ENCODE measurements at regions not wholly inside any gene's neighbourhood (a gene's known extent, or its start where the extent isn't known, plus 50 kb on each side); places are given as distances from the start of the nearest gene placed in this dataset.
"Not testable (repeated sequence)": the region's sequence is repeated elsewhere in the genome, so short reads cannot be mapped to it uniquely, and the experiment has no call there.

DNA sequence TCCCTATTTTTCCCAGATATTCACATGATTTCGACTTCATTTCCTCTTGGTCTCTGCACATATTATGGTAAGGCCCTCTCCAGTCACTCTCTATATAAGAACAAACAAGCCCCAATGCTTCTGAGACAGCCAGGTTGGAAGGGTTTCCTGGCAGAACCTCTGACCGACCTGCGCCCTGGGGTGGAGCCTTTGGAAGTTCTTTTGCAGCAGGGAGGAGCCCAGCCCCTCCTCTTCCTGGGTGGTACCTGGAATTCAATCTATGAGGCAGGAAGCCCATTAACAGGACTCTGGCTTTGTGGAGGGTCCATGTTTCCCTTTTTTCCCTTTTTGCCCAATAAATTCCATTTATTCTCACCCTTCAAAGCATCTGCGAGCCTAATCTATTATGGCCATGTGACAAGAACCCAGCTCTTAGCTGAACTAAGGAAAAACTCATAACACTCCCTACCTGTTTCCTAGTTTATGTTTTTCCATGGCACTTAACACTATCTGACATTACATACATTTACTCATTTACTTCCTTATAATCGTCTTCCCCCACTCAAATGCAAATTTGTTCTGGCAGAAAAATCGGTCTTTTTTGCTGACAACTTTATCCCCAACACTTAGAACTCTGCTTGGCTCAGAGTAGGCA lies 92.5 kb upstream of the FRMD4A start:
- DNase-seq, result no peak

DNA sequence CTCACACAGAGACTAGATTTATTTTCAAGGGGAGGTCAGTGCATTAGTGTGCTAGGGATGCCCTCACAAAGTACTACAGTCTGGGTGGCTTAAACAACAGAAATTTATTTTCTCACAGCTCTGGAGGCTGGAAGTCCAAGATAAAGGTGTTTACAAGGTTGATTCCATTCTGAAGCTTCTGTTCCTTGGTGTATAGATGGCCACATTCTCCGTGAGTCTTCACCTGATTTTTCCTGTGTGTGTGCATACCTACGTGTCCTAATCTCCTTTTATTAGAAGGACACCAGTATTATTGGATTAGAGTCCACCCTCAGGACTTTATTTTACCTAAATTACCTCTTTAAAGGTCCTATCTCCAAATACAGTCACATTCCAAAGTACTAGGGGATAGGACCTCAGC lies 91.7 kb upstream of the FRMD4A start:
- DNase-seq, result no peak

DNA sequence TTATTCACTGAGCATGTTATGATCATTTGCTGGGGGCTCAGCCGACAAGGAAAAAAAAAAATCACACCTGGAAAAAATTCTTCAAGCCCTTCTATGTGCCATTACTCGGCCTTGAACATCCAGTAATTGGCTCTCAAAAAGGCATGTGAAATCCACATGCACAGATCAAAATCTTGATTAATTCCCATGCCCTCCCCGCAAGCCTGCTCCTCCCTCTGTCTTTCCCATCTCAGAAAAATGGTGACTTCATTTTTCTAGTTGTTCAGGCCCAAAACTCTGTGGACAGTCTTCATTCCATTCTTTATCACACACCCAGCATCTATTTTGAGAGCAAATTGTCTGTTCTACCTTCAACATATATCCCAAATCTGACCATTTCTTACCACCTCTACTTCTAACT lies 91.2 kb upstream of the FRMD4A start:
- no peak for DNase-seq

DNA sequence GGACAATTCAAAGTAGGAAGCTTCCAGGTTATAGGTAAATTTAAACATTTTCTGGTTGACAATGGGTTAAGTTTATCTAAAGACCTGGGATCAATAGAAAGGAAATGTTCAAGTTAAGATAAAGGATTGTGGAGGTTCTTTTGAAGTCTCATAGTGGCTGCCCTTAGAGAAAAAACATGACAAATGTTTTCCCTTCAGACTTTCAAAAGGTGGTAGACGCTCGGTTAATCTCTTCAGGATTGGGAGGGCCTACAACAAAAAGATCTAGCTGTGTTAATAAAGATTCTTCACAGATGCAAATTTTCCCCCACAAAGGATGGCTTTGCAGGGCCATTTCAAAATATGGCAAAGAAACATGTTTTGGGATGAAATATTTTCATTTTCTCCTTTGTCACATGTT lies 86.6 kb upstream of the FRMD4A start:
- not testable (repeated sequence) for DNase-seq

DNA sequence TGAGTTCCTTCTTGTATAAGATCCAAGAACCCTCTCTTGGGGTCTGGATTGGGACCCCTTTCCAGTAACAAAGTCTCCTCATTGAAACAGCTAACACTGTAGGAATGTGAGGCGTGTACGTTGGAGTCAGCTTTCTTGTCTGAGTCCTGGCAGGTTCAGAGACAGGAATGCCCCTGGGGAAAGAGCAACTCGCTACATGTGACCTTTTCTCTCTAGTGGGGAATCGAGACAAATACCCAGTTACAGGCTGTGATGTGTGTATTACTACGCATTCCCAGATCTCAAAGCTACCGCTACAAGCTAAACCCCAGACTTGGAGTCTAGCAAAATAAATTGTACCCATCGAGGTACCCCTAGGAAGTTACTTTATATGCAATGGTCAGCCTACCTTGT lies 85.6 kb upstream of the FRMD4A start:
- DNase-seq, result no peak

DNA sequence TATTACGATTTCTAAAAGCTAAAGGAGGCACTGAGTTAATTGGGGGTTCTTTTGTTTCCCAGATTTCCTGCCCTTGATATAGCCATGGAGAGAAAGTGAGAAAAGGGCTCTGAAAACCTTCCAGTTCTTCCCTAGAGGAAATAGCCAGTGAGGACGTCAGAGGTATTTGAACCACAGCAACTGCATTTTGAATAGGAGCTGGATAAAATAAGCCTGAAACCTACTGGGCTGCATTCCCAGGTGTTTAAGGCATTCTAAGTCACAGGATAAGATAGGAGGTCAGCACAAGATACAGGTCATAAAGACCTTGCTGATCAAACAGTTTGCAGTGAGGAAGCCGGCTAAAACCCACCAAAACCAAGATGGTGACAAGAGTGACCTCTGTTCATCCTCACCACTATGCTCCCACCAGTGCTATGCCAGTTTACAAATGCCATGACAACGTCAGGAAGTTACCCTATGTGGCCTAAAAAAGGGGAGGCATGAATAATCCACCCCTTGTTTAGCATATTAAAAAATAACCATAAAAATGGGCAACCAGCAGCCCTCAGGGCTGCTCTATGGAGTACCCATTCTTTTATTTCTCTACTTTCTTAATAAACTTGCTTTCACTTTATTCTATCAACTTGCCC lies 85.1 kb upstream of the FRMD4A start:
- no peak for DNase-seq

DNA sequence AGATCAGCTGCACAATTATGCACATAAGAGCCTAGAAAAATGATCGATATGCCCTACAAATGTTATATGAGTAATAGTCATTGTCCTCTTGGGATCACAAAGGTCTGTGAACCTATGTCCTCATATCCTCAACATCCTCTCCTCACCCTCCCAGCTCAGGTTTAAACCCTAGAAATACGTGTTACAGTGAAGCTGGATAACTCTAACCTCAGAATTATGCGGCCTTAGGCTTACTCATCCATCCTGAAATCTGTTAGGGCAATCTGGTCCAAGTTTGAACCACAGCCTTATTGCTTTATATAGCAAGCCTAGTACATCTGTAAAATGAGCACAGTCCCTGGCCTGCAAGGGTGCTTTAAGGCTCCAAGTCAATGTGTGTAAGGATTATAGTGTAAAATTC lies 84.2 kb upstream of the FRMD4A start:
- DNase-seq, result no peak

DNA sequence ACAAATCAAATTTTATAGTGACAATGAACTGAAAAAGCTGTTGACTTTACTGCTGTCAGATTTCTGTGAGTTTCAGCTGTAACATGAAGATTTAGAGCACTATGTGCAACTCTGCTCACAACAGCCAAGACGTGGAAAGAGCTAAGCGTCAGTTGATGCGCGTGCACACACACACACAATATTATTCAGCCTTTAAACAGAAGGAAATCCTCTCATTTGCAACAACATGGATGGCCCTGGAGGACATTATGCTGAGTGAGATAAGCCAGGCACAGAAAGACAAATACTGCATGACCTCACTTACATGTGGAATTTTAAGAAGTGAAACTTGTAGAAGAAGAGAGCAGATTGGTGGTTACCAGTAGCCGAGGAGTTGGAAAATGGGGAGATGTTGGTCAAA lies 82.8 kb upstream of the FRMD4A start:
- peak; percentile 68 for DNase-seq

DNA sequence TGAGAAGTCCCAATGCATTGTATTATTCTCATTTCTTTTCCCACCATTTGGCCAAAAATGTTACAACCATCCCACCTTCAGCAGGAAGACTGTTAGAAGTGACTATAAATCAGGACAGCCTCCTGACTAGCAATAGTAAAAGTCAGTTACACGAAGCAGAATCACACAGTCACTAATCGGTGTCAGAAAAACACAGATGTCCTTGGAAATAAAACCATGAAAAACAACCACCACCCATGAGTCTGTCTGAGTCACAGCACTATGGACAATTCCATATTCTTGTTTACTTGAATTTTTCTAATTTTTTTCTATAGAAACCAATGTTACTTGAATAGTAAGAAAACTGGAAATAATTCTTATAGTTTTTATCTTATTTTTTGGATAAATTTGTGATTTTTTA lies 81.9 kb upstream of the FRMD4A start:
- DNase-seq, result no peak

DNA sequence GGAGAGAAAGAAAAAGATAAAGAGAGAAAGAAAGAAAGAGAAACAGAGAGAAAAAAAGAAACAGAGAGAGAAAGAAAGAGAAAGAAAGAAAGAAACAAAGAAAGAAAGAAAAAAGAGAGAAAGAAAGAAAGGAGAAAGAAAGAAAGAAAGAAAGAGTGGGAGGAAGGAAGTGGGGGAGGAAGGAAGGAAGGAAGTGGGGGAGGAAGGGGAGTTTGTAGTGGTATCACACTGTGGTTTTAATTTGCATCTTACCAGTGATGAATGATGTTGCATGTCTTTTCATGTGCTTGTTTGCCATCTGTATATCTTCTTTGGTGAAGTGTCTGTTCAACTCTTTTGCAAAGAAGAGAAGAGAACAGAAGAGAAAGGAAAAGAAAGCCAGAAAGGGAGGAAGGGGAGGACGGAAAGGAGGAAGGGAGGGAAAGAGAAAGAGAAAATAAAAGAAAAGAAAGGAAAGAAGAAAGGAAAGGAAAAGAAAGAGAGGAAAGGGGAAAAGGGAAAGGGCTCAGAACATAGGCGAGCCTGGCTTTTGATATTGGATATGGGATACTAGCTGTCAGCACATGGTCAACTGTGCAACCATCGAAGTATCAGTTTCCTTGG lies 79.2 kb upstream of the FRMD4A start:
- DNase-seq, result no peak

DNA sequence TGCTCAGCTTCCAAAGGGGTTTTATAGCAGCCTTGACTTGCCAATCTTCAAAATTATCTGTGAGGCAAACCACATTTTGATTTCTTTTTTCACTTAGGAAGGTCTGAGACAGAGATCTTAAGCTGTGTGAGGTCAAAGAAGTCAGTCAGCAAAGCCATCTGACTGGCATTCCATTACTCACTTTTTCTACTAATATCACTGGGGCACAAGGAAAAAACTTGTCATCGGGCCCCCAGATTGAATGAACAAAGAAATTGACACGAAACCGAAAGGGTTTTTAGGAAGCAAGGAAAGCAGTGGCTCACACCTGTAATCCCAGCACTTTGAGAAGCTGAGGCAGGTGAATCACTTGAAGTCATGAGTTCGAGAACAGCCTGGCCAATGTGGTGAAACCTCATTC lies 78.5 kb upstream of the FRMD4A start:
- DNase-seq, result no peak

DNA sequence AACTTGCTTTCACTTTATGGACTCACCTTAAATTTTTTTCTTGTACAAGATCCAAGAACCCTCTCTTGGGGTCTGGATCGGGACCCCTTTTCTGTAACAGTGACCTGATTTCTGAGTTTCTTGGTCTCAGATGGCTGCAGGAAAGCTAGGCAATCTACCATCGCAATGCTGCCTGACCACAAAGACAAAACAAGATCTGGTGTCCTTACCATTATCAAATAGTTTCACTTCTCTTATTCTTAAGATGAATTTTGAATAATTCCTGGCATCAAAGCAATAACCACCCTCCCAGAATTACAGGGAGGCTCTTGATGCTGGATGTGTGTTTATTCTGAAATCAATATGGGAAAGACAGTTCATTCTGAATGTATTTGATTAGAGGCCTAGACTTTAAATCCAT lies 77.4 kb upstream of the FRMD4A start:
- peak; percentile 55 for DNase-seq

DNA sequence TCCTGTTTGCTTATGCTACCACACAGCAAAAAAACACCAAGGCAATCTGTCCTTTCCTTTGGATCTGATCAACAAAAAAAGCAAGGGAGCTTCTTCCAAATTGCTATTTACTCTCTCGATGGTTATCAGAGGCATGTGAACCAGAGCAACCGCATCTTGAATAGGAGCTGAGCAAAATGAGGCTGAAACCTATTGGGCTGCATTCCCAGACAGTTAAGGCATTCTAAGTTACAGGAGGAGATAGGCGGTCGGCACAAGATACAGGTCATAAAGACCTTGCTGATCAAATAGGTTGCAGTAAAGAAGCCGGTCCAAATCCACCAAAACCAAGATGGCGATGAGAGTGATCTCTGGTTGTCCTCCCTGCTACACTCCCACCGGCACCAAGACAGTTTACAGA lies 76.8 kb upstream of the FRMD4A start:
- no peak for DNase-seq

DNA sequence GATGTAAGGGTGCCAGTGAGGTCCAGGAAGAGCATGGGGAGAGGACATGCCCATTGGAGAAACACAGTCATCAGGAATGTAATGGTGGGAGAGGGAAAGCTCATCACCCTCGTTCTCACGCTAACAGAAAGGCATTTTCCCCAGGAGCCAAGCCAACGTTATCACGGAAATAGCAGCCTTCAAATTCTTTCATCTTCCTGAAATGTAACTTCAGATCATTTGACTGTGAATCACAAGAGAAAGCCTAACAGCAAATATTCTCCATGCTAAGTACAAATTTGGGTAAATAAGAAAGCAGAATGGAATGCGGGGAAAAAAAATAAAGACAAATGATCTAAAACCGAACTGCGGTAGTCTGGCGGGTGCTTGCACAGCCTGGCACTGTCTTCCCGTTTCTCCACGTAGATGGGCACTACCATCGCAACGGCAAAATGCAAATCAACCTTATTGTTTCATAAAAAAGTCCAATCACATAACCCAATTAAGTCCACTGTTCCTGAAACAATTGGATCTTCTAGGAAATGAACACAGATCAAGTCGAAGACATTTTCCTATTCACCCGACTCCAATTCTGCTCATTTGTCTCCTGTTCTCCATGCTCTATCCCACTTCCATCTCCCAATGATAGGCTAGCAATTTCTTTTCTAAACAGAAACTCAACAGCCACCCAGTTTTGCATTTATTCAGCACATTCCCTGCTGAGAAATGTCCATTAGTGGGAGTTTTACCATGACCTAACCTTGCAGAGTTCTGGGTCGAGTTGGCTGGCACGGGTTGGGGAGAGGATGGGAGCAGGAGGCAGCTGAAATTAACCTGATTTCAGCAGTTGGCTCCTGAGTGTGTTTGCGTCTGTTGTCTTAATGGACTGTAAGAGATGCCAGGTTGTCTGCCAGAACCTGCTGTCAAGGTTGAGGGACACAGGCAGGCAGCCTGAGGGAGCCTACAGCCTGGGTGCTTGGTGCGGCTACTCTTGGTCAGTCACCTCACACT lies 74.6 kb upstream of the FRMD4A start:
- DNase-seq, result no peak

DNA sequence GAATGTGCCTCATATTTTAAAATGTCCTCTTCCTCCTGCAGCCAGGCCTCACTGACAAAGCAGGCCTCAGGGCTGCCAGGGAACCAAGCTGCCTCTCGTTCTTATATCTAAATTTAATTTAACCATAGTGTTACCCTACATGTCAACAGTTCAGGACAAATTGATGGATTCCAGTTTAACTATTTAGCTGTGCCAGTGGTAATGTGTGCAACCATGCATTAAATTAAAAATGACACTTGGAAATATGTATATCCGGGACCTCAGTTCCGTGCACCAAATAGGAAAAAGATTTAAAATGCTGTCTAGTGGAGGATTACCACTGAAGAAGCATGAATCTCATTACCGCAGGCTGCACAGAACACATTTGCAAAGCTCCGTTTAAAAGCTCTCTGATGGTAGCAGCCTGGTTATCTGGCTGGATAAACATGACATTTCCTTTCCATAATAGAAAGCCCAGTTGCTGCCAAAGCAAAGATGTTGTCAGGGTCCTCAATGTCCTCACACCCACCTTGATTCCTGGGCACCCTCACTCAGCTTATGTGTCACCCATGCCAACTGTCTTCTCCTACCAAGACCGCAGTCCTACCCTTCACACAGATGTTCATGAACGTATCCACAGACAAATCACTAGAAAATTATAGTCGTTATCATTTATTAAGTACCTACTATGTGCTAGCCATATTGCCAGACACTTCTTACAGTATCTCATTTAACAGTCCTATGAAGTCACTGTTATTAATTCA lies 73.3 kb upstream of the FRMD4A start:
- no peak for DNase-seq

DNA sequence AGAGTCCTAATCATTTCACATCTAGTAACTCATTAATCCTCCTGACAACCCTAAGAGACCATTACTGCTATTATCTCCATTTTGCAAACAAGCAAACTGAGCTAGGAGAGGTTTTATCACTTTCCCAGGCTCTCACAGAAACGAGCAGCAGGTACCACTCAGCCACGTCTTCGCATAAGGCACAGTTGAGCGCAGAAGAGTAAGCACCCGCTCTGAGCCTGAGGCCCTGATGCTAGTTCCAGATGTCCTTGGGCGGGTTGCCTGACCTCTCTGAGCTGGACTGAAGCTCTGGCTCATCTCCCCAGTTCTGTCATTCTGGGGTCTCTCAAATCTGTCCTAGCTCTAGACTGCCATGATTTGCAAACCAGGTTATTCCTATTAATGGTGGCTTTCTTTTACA lies 72.6 kb upstream of the FRMD4A start:
- no peak for DNase-seq

DNA sequence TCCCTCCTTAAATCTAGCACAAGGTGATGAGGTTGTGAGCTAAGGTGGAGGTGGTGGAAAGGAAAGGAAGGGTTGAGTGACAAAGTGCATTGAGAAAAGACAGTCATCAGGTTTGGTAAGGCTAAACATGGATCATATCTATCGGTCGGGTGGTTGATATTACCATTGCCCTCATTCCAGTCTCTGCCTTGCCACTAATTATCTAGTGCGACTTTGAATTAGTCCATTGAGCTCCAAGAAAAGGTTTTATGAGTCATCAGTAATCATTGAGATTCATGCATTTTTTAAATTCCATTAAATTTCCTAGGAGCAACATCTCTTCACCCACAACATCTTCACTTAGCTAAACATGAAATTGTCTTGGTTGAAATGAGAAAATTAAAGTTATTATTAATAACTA lies 68.9 kb upstream of the FRMD4A start:
- DNase-seq, result no peak

DNA sequence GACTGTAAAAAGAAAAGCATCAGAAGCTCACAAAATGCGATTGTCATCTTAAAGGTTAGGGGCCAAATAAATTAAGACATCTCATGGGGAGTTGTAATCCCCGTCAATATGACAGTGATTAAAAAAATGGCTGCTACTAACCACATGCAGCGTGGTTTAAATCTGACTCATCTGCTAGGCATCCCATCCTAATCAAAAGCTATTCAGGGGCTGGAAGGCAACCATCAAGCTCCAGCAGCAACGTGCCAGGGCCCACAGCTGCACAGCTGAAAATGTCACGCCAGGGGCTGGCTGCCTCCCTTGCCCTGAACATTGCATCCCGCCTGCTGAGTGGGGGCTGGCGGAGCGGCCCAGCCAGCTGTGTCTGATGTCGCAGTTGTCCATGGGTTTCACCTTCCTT lies 66.3 kb upstream of the FRMD4A start:
- DNase-seq, result peak; percentile 17

DNA sequence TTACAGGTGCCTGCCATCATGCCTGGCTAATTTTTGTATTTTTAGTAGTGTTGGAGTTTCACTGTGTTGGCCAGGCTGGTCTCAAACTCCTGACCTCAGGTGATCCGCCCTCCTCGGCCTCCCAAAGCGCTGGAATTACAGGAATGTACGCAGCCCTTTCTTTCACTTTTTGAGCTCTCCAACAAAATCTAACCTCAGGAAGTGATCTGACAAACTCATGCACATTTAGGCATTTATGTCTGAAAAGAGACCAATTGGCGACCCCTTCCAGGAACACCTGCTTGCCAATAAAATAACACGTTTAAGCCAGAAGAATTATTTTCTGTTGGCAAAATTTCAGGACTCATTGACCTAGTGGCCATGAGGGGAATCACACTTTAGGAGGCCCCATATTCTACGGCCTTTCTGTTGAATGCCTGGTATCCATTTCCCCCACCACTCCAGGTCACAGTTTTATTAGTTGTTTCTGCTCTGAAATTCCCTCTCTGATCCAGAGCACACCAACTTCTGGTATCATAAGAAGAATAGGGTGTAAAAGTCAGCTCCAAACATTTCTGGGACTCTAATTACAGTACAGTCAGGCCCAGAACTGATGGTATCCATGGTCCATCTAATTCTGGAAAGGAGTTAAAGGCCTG lies 65.8 kb upstream of the FRMD4A start:
- no peak for DNase-seq

DNA sequence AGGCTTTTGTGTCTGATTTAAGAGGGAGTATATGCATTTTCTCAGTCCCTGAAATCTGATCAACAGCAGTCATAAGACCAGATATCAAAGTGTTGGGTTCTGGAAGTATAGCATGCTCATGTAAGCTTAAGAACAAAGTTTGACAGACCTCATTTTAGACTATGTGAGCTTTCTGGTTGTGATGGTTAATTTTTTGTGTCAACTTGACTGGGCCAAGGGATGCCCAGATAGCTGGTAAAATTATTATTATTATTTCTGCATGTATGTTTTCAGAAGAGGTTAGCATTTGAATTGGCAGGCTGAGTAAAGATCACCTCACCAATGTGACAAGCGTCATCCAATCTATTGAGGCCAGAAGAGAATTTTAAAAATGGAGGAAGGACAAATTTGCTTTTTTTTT lies 63.5 kb upstream of the FRMD4A start:
- DNase-seq, result no peak

DNA sequence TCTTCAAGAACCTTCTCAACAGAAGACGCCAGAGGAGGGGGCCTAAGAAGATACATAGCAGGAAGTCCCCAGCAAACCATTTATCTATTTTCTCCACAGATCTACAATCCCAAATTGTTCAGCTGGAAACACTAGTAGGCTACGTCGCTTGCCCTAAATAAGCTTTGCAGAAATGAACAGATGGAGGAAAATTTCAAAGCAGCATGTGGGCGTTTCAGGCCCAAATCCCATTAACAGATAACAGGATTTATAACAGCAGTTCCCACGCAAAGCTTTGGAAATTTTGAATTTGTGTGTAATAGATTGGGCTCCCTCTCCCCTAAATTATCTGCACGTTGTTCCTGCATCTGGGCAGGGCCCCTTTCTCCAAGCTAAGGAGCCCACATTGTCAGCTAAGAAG lies 60.6 kb upstream of the FRMD4A start:
- DNase-seq, result no peak

DNA sequence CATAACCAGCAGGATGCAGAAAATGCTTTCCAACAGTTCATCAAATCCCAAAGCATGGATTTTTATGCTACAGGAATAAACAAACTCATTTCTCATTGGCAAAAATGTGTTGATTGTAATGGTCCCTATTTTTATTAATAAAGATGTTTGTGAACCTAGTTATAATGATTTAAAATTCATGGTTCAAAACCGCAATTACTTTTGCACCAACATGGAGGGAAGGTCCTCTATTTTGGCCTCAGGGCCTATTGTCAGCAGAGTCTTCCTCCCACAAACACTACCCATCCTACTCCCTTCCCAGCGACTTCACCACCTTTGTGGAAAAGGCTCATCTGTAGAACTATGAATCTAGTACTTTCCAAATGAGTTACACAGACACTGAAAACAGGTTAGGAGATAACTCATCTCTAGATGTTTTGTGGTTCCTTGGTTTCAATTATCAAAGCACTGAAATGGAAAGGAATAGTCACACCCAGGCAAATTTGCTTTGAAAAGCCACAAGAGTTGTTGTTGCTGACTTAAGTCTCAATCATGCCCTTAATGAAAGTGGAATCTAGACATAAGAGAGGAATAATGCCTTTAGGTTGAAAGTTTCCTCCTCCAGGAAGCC lies 59.4 kb upstream of the FRMD4A start:
- no peak for DNase-seq
